ENCODE measurements at regions not wholly inside any gene's neighbourhood (a gene's known extent, or its start where the extent isn't known, plus 50 kb on each side); places are given as distances from the start of the nearest gene placed in this dataset.
"Not testable (repeated sequence)": the region's sequence is repeated elsewhere in the genome, so short reads cannot be mapped to it uniquely, and the experiment has no call there.

DNA sequence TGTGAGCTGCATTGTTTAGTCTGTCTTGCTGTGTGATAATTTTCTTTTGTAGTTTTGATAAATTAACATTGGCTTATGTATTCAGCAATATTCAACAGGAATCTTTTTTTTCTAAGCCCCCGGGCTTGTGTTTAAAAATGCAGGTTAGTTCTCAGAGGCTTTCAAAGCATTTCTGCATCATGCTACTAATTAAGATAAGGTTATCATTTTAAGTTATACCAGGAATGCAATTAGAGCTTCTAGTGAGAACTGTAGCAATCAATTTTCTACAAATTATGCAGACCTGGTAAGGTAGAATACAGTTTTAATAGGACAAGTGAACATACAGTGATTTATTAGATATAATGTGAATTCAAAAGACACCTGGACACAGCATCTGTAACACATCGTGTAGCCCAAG lies 179.2 kb downstream of the PRL start:
- DNase-seq (ENCODE audit: extremely low read depth, low read depth, low spot score) = no peak

DNA sequence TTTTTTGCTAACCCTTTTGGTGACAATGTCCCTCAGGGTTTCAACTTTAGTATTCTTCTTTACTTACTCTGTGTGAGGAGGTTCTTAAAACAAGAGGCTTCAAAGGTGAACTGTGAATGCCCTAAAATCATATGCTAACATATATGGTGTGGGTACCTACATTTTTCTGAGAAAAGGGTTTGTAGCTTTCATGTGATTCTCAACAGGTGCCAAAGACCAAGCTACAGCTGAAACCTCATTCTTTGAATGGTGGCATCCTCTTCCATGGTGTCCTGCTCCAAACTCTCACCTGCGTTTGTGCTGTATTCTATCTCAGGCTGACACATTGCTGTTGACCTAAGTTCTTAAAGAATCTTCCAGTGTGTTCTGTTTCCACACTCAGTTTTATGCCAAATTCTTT lies 177.3 kb downstream of the PRL start:
- no peak for DNase-seq (ENCODE audit: extremely low read depth, low read depth, low spot score)

DNA sequence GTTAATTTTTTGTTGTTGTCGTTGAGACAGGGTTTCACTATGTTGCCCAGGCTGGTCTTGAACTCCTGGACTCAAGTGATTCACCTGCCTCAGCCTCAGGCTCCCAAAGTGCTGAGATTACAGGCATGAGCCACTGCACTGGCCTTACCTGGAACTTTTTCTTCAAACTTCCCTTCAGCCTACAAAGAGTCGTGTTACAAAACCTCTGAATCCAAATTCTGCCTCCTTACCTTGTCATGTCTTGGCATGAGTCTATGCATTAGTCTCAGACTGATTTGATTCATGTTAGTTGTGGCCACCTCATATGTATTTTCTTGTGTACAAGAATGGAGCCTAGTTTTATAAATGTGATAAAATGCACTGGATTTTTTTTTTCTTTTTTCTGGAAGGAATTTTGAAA lies 172.1 kb downstream of the PRL start:
- DNase-seq (ENCODE audit: extremely low read depth, low read depth, low spot score) = no peak

DNA sequence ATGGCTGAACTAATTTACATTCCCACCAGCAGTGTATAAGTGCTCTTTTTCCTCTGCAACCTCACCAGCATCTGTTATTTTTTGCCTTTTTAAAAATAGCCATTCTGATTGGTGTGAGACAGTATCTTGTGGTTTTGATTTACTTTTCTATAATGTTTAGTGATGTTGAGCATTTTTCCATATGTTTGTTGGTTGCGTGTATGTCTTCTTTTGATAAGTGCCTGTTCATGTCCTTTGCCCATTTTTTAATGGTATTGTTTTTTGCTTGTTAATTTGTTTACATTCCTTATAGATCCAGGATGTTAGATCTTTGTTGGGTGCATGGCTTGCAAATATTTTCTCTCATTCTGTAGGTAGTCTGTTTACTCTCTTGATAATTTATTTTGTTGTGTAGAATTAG lies 169.9 kb downstream of the PRL start:
- DNase-seq (ENCODE audit: extremely low read depth, low read depth, low spot score) = no peak

DNA sequence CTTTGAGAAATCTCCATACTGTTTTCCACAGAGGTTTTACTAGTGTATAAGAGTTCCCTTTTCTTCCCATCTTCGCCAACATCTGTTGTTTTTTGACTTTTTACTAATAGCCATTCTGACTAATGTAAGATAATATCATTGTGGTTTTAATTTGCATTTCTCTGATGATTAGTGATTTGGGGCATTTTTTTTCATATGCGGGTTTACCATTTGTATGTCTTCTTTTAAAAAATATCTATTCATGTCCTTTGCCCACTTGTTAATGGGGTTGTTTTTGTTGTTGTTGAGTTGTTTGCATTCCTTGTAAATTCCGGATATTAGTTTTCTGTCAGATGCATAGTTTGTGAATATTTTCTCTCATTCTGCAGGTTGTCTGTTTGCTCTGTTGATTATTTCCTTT lies 167.1 kb downstream of the PRL start:
- no peak for DNase-seq (ENCODE audit: extremely low read depth, low read depth, low spot score)

- no peak for DNase-seq (ENCODE audit: extremely low read depth, low read depth, low spot score)
Measured at GRCh38 chr6:22132656-22133055, 164.2 kb downstream of the PRL start.

DNA sequence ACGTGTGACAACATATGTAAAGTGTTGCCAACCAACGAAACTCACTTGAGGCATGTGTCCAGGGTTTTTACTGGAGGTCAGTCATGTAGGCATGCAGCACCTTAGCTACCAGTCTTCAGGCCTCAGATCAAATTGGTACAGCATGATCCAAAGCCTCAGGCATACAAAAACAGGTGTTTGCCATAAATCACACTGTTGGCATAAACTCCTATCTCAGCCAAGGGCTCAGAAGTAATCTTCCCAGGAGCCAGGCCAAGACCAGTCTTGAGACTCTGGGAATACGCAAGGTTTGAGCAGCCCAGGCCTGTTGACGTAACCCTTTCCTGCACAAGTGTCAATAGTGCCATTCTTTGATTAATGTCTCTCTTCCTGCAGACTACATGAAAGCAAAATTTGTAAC lies 163.5 kb downstream of the PRL start:
- no peak for DNase-seq (ENCODE audit: extremely low read depth, low read depth, low spot score)

DNA sequence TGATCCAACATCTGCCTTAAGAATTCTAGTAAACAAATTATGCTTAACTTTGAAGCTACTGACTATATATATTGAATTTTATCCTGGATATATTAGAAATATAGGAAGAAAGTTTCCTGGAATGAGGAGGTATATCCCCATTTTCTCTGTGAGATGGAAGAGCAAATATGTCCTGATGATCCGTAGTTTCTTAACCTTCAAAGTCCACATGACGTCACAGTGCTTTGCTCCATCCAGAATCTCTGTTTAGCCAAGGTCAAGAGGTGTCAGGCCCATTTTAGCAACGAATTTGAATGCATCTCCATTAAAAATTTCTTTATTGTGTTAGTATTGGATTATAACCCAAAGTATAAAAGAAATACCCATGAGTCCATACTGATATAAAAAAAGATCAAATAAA lies 162.5 kb downstream of the PRL start:
- DNase-seq (ENCODE audit: extremely low read depth, low read depth, low spot score) = no peak

GRCh38 chr6:22135395-22135794 lies 161.4 kb downstream of the PRL start:
- DNase-seq (ENCODE audit: extremely low read depth, low read depth, low spot score) = no peak

- not testable (repeated sequence) for DNase-seq (ENCODE audit: extremely low read depth, low read depth, low spot score)
Measured at GRCh38 chr6:22140736-22141135, 156.1 kb downstream of the PRL start.

DNA sequence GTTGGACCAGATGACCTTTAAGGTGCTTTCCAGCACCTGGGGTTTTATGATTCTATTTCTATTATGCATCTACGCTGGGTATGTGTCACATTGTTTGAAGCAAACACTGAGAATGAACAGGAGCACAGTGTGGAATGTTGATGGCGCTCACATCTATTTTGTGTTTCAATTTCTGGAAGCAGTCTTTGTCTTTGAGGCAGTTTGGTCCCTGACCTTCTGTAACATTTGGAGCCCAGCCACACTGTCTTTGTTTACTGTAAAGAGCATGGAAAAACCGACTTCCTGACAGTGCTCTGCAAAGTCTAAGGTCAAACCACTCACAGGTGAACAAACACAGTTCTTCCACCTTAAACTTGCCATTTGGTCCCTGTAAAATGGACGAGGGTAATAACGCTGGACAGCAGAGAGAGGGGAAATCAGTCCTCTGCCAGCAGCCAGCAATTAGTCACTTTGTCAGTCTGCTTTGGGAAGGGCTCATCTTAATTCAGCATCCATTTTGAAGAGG lies 155.5 kb downstream of the PRL start:
- peak; percentile 94 for DNase-seq (ENCODE audit: extremely low read depth, low read depth, low spot score)

DNA sequence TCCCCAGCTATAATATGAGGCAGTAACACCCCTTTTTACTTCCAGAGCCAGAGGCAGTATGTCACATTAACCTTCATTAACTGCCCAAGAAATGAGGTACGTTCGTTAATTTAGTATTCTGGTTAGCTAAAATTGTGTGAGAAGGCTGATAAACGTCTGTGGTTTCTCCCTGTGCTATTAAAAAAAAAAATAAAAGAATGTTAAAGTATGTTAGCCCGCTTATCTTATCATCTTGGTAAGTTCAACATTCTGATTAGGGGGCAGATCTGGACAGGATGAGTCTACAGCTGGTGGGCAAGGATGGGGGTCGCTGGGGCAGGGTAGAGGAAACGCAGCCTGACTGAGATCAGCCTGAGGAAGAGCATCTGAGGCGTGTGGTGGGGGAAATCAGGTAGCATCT lies 154.0 kb downstream of the PRL start:
- DNase-seq (ENCODE audit: extremely low read depth, low read depth, low spot score) = no peak

- DNase-seq (ENCODE audit: extremely low read depth, low read depth, low spot score) = no peak
Measured at GRCh38 chr6:22145376-22145775, 151.5 kb downstream of the PRL start.

DNA sequence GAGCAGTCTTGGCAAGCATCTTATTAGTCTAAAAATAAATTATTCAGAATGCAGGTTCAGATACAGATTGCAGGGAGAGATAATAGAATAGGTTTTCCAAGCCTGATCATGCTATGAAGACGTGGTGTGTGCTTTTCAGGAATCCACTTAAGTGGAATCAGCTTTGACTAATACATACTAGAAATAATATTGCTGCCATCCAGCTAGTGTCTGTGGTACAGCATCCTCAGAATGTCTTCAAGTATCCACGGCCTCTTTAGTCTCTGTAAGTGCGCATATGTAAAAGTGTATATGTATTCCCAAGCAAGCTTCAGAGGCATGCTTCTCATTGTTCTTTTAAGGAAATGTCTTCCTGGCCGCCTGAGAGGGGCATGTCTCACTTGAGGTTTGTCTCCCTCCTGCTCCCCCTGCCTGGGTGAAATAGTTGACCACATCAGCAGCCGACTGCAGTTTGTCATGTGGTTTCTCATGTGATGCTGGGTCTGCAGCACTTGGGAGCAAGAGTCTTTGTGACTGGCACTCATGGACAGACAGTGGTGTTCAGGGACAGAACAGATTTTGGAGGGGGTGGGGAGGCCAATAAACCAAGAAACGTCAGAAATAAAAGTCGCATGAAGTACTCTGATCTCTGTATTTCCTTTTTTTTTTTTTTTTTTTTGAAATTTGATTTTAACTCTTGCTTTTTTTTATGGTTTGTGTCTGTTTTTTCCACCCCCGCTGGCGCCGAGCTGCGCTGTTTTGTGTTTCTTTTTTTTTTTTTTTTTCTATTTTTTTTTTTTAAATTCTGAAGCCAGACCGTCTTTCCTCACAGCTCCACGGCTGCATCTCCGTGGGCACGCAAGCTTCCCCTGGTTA lies 150.8 kb downstream of the PRL start:
- DNase-seq (ENCODE audit: extremely low read depth, low read depth, low spot score) = no peak

GRCh38 chr6:22146678-22146930 lies 150.2 kb downstream of the PRL start:
- DNase-seq (ENCODE audit: extremely low read depth, low read depth, low spot score) = no peak

DNA sequence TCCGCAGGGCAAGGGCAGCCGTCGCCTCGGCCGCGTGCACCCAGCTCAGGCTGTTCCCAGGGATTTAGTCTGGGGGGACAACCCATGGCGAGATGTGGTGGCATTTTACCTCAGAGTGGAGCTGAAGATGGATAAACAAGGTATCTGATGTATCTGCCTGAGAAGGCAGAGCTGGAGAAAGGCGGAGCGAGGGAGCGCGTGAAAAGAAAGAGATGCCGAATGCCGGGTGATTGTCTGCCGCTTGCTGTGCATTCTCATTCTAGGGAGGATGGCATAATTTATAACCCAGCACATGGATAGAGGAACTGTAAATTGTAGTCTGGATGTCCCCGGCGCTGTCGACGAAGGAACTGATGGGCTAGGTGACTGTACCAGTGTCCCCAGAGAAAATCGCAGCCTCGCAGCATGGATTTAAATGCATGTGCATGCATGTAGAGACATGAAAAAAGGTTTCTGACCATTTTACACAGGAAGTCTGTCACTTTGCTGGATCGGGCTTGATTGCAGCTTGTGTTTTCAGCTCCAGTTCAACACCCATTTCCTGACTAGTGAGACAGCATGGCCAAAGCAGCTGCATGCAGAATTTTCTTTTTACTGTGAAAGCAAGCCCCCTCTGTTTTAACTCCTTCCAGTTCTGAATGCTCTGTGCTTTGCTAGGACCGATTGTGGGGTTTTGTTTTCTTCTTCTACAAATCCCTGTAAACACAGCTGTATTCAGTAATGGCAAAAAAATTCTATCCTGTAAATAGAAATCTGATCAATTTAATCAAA lies 149.7 kb downstream of the PRL start:
- DNase-seq (ENCODE audit: extremely low read depth, low read depth, low spot score) = no peak

GRCh38 chr6:22147921-22148776 lies 148.7 kb downstream of the PRL start:
- DNase-seq (ENCODE audit: extremely low read depth, low read depth, low spot score) = no peak

- no peak for DNase-seq (ENCODE audit: extremely low read depth, low read depth, low spot score)
Measured at GRCh38 chr6:22149096-22149495, 147.7 kb downstream of the PRL start.

DNA sequence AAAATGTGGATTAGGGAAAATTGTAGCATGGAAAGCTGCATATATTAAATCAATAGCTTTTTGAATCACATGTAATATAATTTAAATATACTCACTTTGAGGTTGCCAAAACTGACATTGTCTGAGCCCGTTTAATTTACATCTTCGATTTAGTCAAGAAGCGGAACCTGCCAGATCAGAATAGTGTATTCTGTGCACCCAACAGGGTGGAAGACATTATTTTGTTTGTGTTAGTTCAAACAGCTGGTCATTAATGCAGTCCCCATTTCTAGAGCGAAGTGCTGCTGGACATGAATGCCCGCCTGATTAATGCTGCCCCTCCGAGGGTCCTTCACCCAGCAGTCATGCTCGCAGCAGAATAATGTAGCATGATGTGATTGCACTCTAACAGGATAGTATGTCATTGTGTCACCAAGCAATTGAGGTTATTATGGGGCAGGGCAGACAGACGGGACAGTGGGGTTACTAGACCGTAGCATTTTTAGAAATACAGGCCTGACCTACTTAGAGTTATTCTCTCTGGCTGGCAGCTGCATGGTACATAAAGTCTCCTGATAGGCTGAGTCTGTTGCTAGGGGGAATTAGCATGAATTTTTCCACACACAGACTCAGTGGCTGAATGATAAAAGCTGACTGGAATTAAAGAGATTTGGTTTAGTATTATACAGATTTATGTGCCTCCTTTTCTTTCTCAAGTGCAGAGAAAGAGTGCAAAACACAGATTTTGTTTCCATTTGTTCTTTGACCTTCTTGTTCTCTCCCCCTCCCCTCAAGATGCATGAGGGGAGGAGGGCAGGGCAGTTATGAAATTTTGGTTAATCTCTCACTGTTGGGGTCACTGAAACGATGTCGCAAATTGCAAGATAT lies 147.1 kb downstream of the PRL start:
- DNase-seq (ENCODE audit: extremely low read depth, low read depth, low spot score) = no peak

DNA sequence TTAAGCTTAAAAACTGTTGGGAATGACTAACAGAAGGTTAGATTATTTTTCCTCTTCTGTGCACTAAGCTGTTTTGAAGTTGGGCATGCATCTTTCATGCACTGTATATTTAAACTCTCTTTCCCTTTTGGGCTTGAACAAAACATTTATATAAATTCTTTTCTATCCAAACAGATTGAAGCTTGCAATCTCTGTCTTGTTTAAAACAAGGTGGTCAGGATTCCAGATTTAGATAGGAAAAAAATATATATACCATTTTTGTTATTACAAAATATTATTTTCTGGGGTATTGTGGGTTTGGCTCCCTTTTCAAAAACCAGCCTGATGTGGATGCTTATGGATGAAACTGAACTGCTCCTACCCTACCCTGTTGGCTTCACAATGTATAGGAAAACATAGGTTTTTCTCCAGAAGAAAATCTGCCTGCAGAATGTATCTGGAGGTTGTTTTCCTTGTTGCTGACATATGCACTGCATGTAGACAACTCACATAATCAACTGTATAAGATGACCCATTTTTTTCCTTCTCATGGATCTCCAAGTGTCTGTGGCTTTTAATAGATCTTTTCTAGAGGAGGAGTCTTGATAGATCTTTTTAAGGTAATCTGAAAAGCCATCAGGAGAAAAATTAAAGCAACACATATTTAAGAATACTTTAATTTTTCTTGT lies 146.3 kb downstream of the PRL start:
- no peak for DNase-seq (ENCODE audit: extremely low read depth, low read depth, low spot score)
